ENCODE measurements at regions not wholly inside any gene's neighbourhood (a gene's known extent, or its start where the extent isn't known, plus 50 kb on each side); places are given as distances from the start of the nearest gene placed in this dataset.
"Not testable (repeated sequence)": the region's sequence is repeated elsewhere in the genome, so short reads cannot be mapped to it uniquely, and the experiment has no call there.

- no peak overlapping the region for H3K4me2 ChIP-seq (ENCODE audit: low read depth, low read length)
Observed at GRCh38 chr1:232316864-232317263, 313.1 kb downstream of the SIPA1L2 start.

GRCh38 chr1:232313876-232314275 is 316.1 kb downstream of the SIPA1L2 start:
- not testable (repeated sequence) for H4K20me1 ChIP-seq (ENCODE audit: insufficient read depth, low read length); H3K4me1 ChIP-seq (ENCODE audit: low read length); DNase-seq; H3K27ac ChIP-seq (ENCODE audit: low read length); H3K27me3 ChIP-seq (replicated peaks; ENCODE audit: insufficient read depth, low read length); H3K4me3 ChIP-seq (ENCODE audit: low read length); H3K79me2 ChIP-seq (ENCODE audit: low read length); H3K9ac ChIP-seq (ENCODE audit: low read length); H2AFZ ChIP-seq (ENCODE audit: low read length); H3K9me3 ChIP-seq (replicated peaks; ENCODE audit: insufficient read depth, low read length); H3F3A ChIP-seq (ENCODE audit: insufficient read depth, low read length); H3K4me2 ChIP-seq (ENCODE audit: low read depth, low read length); H3K36me3 ChIP-seq (replicated peaks; ENCODE audit: insufficient read depth, low read length); H3K9me2 ChIP-seq (replicated peaks; ENCODE audit: insufficient read depth, low read length)

More at GRCh38 chr1:232316864-232317263, 313.1 kb downstream of the SIPA1L2 start:
- Histone ChIP-seq H3K79me2 (ENCODE audit: low read length) (no peaks in the 10 kb centered on the region), H3K27ac (ENCODE audit: low read length) (no peak overlapping the region), H3K27me3 (replicated peaks; ENCODE audit: insufficient read depth, low read length) (no peaks in the 10 kb centered on the region), H3K9me3 (replicated peaks; ENCODE audit: insufficient read depth, low read length) (no peaks in the 10 kb centered on the region), H2AFZ (ENCODE audit: low read length) (no peak overlapping the region), H3K4me3 (ENCODE audit: low read length) (no peak overlapping the region), H3K4me1 (ENCODE audit: low read length) (no peaks in the 10 kb centered on the region), H3F3A (ENCODE audit: insufficient read depth, low read length) (no peaks in the 10 kb centered on the region), H3K9ac (ENCODE audit: low read length) (no peak overlapping the region), H3K9me2 (replicated peaks; ENCODE audit: insufficient read depth, low read length) (no peaks in the 10 kb centered on the region), H4K20me1 (ENCODE audit: insufficient read depth, low read length) (no peaks in the 10 kb centered on the region), H3K36me3 (replicated peaks; ENCODE audit: insufficient read depth, low read length) (no peaks in the 10 kb centered on the region)
- no peak for DNase-seq
- TF ChIP-seq EZH2 (optimal IDR thresholded peaks at IDR 0.05; ENCODE audit: low read depth, low read length) (no peak), EZH2phosphoT487 (IDR thresholded peaks at IDR 0.05; ENCODE audit: low read length) (no peak), CTCF (IDR thresholded peaks at IDR 0.05; ENCODE audit: low read length) (no peak)

- H3K9ac ChIP-seq (ENCODE audit: low read length) = no peak overlapping the region
- no peak overlapping the region for H3K27ac ChIP-seq (ENCODE audit: low read length)
- H3F3A ChIP-seq (ENCODE audit: insufficient read depth, low read length) = no peaks in the 10 kb centered on the region
- no peak overlapping the region for H2AFZ ChIP-seq (ENCODE audit: low read length)
- H4K20me1 ChIP-seq (ENCODE audit: insufficient read depth, low read length) = no peaks in the 10 kb centered on the region
- no peak for DNase-seq
- no peaks in the 10 kb centered on the region for H3K79me2 ChIP-seq (ENCODE audit: low read length)
- H3K36me3 ChIP-seq (replicated peaks; ENCODE audit: insufficient read depth, low read length) = no peaks in the 10 kb centered on the region
- H3K4me1 ChIP-seq (ENCODE audit: low read length) = no peaks in the 10 kb centered on the region
- TF ChIP-seq EZH2phosphoT487 (IDR thresholded peaks at IDR 0.05; ENCODE audit: low read length) (no peak), EZH2 (optimal IDR thresholded peaks at IDR 0.05; ENCODE audit: low read depth, low read length) (no peak), CTCF (IDR thresholded peaks at IDR 0.05; ENCODE audit: low read length) (no peak)
- H3K4me3 ChIP-seq (ENCODE audit: low read length) = no peak overlapping the region
- H3K9me2 ChIP-seq (replicated peaks; ENCODE audit: insufficient read depth, low read length) = no peaks in the 10 kb centered on the region
- no peaks in the 10 kb centered on the region for H3K27me3 ChIP-seq (replicated peaks; ENCODE audit: insufficient read depth, low read length)
- H3K9me3 ChIP-seq (replicated peaks; ENCODE audit: insufficient read depth, low read length) = no peaks in the 10 kb centered on the region
- H3K4me2 ChIP-seq (ENCODE audit: low read depth, low read length) = no peak overlapping the region
Observed at GRCh38 chr1:232310541-232310940, 319.4 kb downstream of the SIPA1L2 start.

GRCh38 chr1:232308616-232309015 is 321.3 kb downstream of the SIPA1L2 start:
- H3K36me3 ChIP-seq (replicated peaks; ENCODE audit: insufficient read depth, low read length) = no peaks in the 10 kb centered on the region
- H2AFZ ChIP-seq (ENCODE audit: low read length) = no peak overlapping the region

More at GRCh38 chr1:232308616-232309015, 321.3 kb downstream of the SIPA1L2 start:
- H3K27me3 ChIP-seq (replicated peaks; ENCODE audit: insufficient read depth, low read length) = no peaks in the 10 kb centered on the region
- H3K9ac ChIP-seq (ENCODE audit: low read length) = no peak overlapping the region
- no peaks in the 10 kb centered on the region for H3K9me3 ChIP-seq (replicated peaks; ENCODE audit: insufficient read depth, low read length)
- no peak overlapping the region for H3K27ac ChIP-seq (ENCODE audit: low read length)
- no peak overlapping the region for H3K4me2 ChIP-seq (ENCODE audit: low read depth, low read length)
- no peak for TF ChIP-seq CTCF (IDR thresholded peaks at IDR 0.05; ENCODE audit: low read length)
- TF ChIP-seq EZH2phosphoT487 (IDR thresholded peaks at IDR 0.05; ENCODE audit: low read length) = no peak
- no peak for TF ChIP-seq EZH2 (optimal IDR thresholded peaks at IDR 0.05; ENCODE audit: low read depth, low read length)
- no peaks in the 10 kb centered on the region for H3K4me1 ChIP-seq (ENCODE audit: low read length)
- DNase-seq = no peak
- no peaks in the 10 kb centered on the region for H3F3A ChIP-seq (ENCODE audit: insufficient read depth, low read length)
- H4K20me1 ChIP-seq (ENCODE audit: insufficient read depth, low read length) = no peaks in the 10 kb centered on the region
- H3K9me2 ChIP-seq (replicated peaks; ENCODE audit: insufficient read depth, low read length) = no peaks in the 10 kb centered on the region
- no peak overlapping the region for H3K4me3 ChIP-seq (ENCODE audit: low read length)
- no peaks in the 10 kb centered on the region for H3K79me2 ChIP-seq (ENCODE audit: low read length)
